ENCODE measurements at regions not wholly inside any gene's neighbourhood (a gene's known extent, or its start where the extent isn't known, plus 50 kb on each side); places are given as distances from the start of the nearest gene placed in this dataset.

DNA sequence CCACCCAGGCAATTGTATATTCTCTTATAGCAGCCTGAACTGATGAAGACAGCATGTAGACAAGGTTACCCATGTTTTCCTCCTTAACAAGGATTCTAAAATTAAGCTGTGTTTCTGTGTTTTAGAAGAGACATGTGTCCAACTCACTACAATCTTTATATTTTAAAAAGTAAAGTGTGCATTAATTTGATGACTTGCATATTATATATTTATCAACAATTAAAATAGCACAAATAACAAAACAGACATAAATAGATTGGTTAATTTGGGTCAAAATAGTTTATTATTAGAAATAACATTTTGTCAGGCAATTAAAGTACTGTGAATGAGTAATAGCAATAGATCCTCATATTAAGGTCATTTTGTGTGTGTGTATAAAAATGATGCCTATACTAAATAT is 357.1 kb downstream of the PDGFC start:
- TF ChIP-seq POLR2A (IDR thresholded peaks at IDR 0.05): no peak
- TF ChIP-seq POLR2AphosphoS5 (IDR thresholded peaks at IDR 0.05): no peak
- TF ChIP-seq, protein P1, sequence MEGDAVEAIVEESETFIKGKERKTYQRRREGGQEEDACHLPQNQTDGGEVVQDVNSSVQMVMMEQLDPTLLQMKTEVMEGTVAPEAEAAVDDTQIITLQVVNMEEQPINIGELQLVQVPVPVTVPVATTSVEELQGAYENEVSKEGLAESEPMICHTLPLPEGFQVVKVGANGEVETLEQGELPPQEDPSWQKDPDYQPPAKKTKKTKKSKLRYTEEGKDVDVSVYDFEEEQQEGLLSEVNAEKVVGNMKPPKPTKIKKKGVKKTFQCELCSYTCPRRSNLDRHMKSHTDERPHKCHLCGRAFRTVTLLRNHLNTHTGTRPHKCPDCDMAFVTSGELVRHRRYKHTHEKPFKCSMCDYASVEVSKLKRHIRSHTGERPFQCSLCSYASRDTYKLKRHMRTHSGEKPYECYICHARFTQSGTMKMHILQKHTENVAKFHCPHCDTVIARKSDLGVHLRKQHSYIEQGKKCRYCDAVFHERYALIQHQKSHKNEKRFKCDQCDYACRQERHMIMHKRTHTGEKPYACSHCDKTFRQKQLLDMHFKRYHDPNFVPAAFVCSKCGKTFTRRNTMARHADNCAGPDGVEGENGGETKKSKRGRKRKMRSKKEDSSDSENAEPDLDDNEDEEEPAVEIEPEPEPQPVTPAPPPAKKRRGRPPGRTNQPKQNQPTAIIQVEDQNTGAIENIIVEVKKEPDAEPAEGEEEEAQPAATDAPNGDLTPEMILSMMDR (IDR thresholded peaks at IDR 0.05): no peak
- TF ChIP-seq EP300 (IDR thresholded peaks at IDR 0.05): no peak

Measured in suprapubic skin (tissue), 4 donors.